ENCODE measurements at regions not wholly inside any gene's neighbourhood (a gene's known extent, or its start where the extent isn't known, plus 50 kb on each side); places are given as distances from the start of the nearest gene placed in this dataset.

DNA sequence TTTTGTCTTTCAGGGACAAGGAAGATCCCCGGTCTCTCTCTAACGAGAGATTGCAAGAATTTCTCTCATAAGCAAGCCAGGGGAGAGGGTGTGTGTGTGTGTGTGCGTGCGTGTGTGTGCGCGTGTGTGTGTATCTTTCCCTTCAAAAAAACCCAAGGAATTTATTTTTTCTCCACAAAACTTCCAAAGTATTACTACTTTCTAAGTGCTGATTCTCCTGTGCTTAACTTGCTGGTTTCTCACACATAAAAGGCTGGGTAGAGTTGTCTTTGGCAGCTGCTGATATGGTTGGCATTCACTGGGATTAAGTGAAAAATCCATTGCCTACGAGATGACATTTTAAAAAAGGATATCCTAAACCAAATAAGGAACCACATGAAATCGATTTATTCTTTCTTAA, 435.7 kb downstream of the RAPGEF2 start:
- TF ChIP-seq, protein P1, sequence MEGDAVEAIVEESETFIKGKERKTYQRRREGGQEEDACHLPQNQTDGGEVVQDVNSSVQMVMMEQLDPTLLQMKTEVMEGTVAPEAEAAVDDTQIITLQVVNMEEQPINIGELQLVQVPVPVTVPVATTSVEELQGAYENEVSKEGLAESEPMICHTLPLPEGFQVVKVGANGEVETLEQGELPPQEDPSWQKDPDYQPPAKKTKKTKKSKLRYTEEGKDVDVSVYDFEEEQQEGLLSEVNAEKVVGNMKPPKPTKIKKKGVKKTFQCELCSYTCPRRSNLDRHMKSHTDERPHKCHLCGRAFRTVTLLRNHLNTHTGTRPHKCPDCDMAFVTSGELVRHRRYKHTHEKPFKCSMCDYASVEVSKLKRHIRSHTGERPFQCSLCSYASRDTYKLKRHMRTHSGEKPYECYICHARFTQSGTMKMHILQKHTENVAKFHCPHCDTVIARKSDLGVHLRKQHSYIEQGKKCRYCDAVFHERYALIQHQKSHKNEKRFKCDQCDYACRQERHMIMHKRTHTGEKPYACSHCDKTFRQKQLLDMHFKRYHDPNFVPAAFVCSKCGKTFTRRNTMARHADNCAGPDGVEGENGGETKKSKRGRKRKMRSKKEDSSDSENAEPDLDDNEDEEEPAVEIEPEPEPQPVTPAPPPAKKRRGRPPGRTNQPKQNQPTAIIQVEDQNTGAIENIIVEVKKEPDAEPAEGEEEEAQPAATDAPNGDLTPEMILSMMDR (IDR thresholded peaks at IDR 0.05): no peak
- no peak for TF ChIP-seq POLR2A (IDR thresholded peaks at IDR 0.05)
- no peak for TF ChIP-seq EP300 (IDR thresholded peaks at IDR 0.05; ENCODE audit: low read depth)
